Activated T-helper 2 cell treated with anti-CD3 and anti-CD28 coated beads, Interferon-gamma antibody, Interleukin-2, Interleukin-4, amounts not matched to agents 10 μg/mL and 5 μg/mL and 100 μg/mL, durations not matched to agents 14 hours and 24 hours and 36 hours (primary cell): ENCODE measurements at regions not wholly inside any gene's neighbourhood (a gene's known extent, or its start where the extent isn't known, plus 50 kb on each side); places are given as distances from the start of the nearest gene placed in this dataset.
"Not testable (repeated sequence)": the region's sequence is repeated elsewhere in the genome, so short reads cannot be mapped to it uniquely, and the experiment has no call there.

ENCODE experiments used
- DNase-seq: peaks from one replicate; pipeline ENCODE4 v3.0.0; 2021; ENCODE audit warnings: low spot score
- H3K27ac Mint-ChIP-seq: one replicate; pipeline ENCODE4 v1.8.0; 2021; ENCODE audit warnings: mixed read lengths
- H3K27me3 Mint-ChIP-seq: one replicate; pipeline ENCODE4 v1.8.0; 2021; ENCODE audit warnings: low read depth, mixed read lengths
- H3K36me3 Mint-ChIP-seq: one replicate; pipeline ENCODE4 v1.8.0; 2021; ENCODE audit warnings: low read depth, mixed read lengths
- H3K4me1 Mint-ChIP-seq: one replicate; pipeline ENCODE4 v1.8.0; 2021; ENCODE audit warnings: low read depth, mixed read lengths
- H3K4me3 Mint-ChIP-seq: one replicate; pipeline ENCODE4 v1.8.0; 2021; ENCODE audit warnings: low read depth, mild to moderate bottlenecking, moderate library complexity, mixed read lengths
- H3K9me3 Mint-ChIP-seq: one replicate; pipeline ENCODE4 v1.8.0; 2021; ENCODE audit warnings: mixed read lengths
- intact Hi-C: fragments of 100-400 bp; cut with micrococcal nuclease; formaldehyde crosslinking; loops from one replicate; pipeline ENCODE4 v1.15.1; 2023

DNA sequence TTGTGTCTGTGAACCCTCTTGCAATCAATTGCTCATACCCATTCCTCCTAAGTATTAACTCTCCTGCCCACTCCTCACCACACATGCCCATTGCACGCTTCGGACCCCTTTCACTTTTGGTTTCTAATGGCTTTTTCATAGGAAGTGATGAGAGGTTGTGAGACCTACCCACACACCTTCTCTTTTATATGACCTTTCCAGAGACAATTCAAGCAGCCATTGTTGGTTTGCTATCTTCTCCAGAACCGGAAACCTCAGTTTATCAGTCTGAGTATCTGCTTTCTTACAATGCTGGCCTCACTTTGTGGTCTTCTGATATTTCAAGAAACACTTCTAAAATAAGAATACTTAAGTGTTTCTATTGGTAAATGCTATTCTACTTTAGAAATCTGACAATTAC, 1550.8 kb upstream of the SLC10A2 start:
- intact Hi-C loops: no loop called here
- Mint-ChIP-seq H3K4me1 (no peaks in the 10 kb centered on the region), H3K27me3 (no peaks in the 10 kb centered on the region), H3K36me3 (no peaks in the 10 kb centered on the region), H3K4me3 (no peak overlapping the region), H3K27ac (no peak overlapping the region), H3K9me3 (peaks cover 5% of the 10 kb centered on the region)
- DNase-seq: no peak

DNA sequence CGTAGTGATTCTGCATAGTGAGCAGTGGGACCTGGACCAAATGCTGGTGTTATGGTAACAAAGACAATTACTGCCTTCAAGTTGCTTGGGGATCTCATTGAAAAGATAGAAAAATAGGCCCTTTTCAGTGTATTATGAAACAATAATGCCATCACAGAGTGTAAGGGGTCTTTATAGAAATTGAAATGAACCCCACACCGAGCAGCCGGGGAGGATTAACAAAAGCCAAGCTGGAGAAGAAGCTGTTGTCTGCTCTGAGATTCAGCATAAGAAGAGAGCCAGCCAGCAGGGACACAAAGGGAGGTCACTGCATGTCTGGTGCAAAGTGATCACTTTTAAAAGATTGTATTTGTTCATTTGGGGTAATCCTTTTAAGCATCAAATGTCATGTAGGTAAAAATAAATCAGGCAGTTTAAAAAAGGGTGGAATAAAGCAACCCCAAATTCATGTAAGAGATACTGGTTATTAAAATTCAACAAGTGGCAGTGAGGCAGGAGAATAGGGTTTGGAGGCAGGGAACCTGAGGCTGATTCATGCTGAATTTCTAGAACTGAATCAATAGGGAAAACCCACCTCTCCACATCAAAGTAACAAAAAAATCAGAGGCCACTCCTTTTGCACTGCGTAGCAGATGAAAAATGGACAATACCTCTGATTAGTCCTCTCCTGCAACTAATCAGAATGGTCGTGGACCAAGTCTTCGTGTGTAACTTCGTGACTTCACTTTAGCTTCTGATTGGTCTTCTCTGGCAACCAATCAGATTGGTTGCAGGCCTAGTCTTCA, 1548.3 kb upstream of the SLC10A2 start:
- Mint-ChIP-seq H3K36me3 (no peaks in the 10 kb centered on the region), H3K9me3 (peaks cover 5% of the 10 kb centered on the region), H3K27me3 (no peaks in the 10 kb centered on the region), H3K27ac (no peak overlapping the region), H3K4me3 (no peak overlapping the region), H3K4me1 (no peaks in the 10 kb centered on the region)
- intact Hi-C loops: no loop called here
- DNase-seq: no peak

DNA sequence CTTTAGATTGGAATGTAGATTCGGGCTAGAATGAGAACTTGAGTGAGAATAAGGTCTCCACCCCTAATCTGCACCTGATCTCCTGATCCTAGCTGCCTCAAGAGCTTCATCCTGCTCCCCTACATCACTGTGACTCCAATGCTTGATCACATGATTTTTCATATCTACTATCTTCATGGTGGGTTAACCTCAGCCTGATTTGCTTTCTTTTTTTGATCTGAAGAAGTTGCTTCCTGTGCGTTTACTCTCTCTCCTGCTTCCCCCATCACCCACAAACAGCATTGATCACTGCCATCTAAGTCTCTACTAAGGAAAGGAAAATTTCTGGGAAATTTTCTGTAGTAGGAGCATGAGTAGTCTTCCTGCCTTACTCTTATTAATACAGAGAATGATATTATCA, 1542.1 kb upstream of the SLC10A2 start:
- Mint-ChIP-seq H3K27ac (no peak overlapping the region), H3K9me3 (no peaks in the 10 kb centered on the region), H3K36me3 (no peaks in the 10 kb centered on the region), H3K4me3 (no peak overlapping the region), H3K27me3 (no peaks in the 10 kb centered on the region), H3K4me1 (peaks cover 4% of the 10 kb centered on the region)
- DNase-seq: no peak
- intact Hi-C loops: no loop called here

DNA sequence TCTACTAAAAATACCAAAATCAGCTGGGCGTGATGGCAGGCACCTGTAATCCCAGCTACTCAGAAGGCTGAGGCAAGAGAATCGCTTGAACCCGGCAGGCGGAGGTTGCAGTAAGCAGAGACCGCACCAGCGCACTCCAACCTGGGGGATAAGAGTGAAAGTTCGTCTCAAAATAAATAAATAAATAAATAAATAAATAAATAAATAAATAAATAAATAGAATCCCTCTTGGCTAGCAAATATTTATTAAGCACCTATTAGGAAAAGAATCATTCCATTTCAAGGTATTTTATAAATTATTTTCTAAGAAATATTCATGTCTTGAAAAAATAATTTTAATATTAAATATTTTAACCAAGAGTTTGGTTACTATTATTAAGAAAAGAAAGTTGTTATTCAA, 1539.2 kb upstream of the SLC10A2 start:
- H3K27ac Mint-ChIP-seq, H3K4me1 Mint-ChIP-seq, intact Hi-C loops, H3K9me3 Mint-ChIP-seq, H3K36me3 Mint-ChIP-seq, DNase-seq, H3K4me3 Mint-ChIP-seq, H3K27me3 Mint-ChIP-seq: not testable (repeated sequence)

DNA sequence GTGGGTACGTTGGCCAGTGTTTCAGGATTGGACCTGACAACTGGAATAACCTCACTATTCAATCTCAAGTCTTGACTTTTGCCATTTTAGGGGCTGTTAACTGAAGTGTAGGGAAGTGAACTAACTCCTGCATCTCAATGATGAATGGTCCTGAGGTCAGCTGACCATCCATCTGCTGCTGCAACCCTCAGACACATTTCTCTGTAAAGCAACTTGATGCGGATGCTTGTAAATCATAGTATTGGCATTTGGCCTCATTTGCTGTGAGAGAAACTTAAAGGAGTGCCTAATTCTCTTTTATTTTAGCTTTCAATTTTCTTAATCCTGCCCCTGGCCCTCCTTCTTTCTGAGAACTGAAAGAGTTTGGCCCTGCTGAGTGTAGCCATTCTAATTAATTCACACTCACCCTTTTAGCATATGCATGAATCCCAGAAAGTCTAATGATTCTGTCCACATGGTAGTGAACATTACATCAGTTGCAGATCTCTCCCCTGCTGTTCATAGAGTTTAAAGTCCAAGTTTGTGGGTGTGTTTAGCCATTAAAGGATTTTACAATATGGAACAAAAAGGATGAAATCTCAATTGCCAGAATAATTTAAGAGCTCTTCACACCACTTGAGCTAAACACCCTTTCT, 1531.4 kb upstream of the SLC10A2 start:
- no peaks in the 10 kb centered on the region for H3K36me3 Mint-ChIP-seq

DNA sequence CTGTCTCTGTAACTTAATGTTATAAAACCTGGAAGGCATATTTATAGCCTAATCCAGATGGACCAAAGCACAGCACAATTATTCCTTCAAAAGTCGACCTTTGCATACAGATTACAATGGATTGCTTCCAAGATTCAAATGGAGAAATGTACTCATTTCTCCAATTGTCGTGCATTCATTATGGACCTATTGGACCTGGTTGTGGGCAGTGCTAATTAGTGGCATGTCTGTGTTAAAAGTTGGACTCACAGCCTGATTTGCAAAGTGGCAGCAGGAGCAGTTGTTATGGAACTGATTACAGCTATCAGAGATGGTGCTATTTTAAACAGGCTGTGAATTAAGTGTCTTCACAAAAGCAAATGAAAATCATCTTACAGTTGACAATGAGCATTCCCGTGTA, 1529.3 kb upstream of the SLC10A2 start:
- intact Hi-C loops: no loop called here
- H3K36me3 Mint-ChIP-seq: no peaks in the 10 kb centered on the region
- no peaks in the 10 kb centered on the region for H3K4me1 Mint-ChIP-seq
- no peak for DNase-seq
- no peaks in the 10 kb centered on the region for H3K9me3 Mint-ChIP-seq
- no peaks in the 10 kb centered on the region for H3K27me3 Mint-ChIP-seq
- no peak overlapping the region for H3K27ac Mint-ChIP-seq
- no peak overlapping the region for H3K4me3 Mint-ChIP-seq

More for the DNA sequence above, 1531.4 kb upstream of the SLC10A2 start:
- Mint-ChIP-seq H3K4me1 (no peaks in the 10 kb centered on the region), H3K4me3 (no peak overlapping the region), H3K27ac (no peak overlapping the region), H3K27me3 (no peaks in the 10 kb centered on the region), H3K9me3 (no peaks in the 10 kb centered on the region)
- intact Hi-C loops: no loop called here
- DNase-seq: no peak

DNA sequence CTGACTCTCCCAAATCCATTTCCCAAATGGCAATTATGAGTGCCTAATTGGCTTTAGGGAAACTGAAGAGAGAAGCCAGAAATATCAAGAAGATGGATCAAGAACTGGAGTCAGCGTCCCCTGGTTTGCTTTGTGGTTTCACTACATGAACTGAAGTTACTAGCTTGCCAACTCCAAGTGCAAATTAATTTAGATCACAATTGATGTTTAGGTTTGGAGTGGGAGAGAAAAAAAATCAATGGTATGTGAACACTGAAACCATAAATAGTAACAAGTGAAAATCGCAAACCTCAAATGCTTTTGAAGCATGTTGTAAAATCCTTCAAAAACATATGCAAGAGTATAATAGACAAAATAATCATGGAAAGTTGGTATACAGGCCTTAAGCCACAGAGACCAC, 1528.6 kb upstream of the SLC10A2 start:
- no peak for DNase-seq
- no peaks in the 10 kb centered on the region for H3K4me1 Mint-ChIP-seq
- H3K36me3 Mint-ChIP-seq: no peaks in the 10 kb centered on the region
- H3K27ac Mint-ChIP-seq: no peak overlapping the region
- intact Hi-C loops: no loop called here
- no peak overlapping the region for H3K4me3 Mint-ChIP-seq
- no peaks in the 10 kb centered on the region for H3K27me3 Mint-ChIP-seq
- no peaks in the 10 kb centered on the region for H3K9me3 Mint-ChIP-seq

DNA sequence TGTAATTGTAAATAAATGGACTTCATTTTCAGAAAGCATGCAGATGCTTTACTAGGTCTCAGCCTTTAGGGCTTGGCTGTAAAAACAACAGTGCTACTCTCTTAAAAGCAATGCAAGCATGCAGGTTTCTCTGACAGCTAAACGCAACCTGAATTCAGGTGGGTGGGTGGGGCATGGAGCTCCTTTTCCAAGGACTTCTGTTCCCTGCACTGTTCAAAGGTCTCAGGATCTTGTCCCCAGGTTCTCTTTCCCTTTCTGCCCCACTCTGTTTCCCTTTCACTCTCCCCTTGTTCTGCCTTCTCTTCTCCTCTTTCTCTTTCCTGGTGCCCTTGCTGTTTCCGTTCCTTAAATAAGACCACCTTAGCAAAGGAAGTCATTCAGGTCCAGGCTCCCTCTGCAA, 1527.5 kb upstream of the SLC10A2 start:
- Mint-ChIP-seq H3K4me1 (no peaks in the 10 kb centered on the region), H3K4me3 (no peak overlapping the region), H3K9me3 (no peaks in the 10 kb centered on the region), H3K27ac (no peak overlapping the region), H3K27me3 (no peaks in the 10 kb centered on the region), H3K36me3 (no peaks in the 10 kb centered on the region)
- no peak for DNase-seq
- intact Hi-C loops: no loop called here

DNA sequence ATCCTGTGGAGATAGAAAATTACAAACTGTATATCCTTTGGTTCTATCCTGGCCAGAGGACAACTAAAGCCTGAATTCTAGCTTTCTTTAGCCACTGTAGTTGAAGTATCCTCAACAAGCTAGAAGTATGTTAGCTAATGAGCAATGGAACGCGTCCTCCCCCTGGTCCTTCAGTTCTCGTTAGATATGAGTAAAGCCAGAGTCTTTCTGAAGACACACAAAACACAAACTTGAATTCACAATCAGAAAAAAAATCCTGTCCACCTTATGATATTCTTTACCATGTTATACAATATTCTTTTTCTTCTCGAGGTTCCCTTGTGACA, 1527.0 kb upstream of the SLC10A2 start:
- Mint-ChIP-seq H3K4me1 (no peaks in the 10 kb centered on the region), H3K4me3 (no peak overlapping the region), H3K9me3 (no peaks in the 10 kb centered on the region), H3K36me3 (no peaks in the 10 kb centered on the region), H3K27me3 (no peaks in the 10 kb centered on the region), H3K27ac (no peak overlapping the region)
- intact Hi-C loops: no loop called here
- DNase-seq: no peak

DNA sequence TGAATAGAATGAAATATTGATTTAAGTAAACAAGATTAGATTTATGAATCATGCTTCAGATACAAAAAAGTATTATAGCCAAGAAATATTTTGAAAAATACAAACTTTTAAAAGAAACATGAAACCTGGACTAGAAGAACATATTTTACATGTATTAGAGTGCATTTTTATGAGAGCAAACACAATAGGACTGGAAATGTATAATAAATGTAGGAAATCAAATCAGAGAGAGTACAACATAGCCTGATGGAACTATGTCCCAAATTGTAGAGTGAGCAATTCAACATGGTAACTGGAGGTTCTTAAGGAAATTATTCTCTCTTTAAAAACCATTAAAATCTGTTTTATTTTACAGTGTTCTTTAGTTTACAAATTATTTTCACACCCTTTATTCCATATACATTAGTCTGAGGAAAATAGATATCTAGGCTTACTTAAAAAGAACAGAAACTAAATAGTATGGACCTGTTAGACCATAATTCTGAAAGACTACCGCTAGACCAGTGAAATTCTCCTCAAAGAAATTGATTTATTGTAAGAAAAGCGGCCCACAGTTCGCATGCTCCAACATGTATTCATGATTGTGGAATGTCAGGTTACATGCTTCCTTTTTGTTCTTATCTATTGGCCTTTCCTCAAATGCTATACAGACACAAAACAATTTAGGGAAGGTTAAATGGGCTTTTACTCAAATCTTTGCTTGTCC, 1526.5 kb upstream of the SLC10A2 start:
- no peaks in the 10 kb centered on the region for H3K27me3 Mint-ChIP-seq
- H3K9me3 Mint-ChIP-seq: no peaks in the 10 kb centered on the region
- intact Hi-C loops: no loop called here
- no peak for DNase-seq
- H3K36me3 Mint-ChIP-seq: no peaks in the 10 kb centered on the region
- no peak overlapping the region for H3K4me3 Mint-ChIP-seq
- no peak overlapping the region for H3K27ac Mint-ChIP-seq
- H3K4me1 Mint-ChIP-seq: no peaks in the 10 kb centered on the region

DNA sequence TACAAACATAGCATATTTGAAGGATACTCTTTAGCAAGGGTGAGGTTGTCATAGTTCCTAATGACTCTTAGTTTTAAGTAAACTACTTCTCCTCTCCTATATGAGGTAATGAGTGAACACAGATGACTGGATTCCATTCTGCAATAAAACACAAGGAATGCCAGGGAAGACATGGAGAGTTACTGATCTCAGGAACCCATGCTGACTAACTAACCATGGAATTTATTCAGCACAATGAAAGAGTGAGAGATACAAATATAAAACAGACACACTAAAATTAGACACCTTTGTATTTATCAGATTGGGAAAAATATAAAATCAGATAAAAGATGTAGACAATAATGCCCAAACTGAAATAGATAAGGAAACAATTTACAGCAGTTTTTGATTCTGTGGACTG, 1525.9 kb upstream of the SLC10A2 start:
- no peak overlapping the region for H3K4me3 Mint-ChIP-seq
- intact Hi-C loops: no loop called here
- no peaks in the 10 kb centered on the region for H3K27me3 Mint-ChIP-seq

DNA sequence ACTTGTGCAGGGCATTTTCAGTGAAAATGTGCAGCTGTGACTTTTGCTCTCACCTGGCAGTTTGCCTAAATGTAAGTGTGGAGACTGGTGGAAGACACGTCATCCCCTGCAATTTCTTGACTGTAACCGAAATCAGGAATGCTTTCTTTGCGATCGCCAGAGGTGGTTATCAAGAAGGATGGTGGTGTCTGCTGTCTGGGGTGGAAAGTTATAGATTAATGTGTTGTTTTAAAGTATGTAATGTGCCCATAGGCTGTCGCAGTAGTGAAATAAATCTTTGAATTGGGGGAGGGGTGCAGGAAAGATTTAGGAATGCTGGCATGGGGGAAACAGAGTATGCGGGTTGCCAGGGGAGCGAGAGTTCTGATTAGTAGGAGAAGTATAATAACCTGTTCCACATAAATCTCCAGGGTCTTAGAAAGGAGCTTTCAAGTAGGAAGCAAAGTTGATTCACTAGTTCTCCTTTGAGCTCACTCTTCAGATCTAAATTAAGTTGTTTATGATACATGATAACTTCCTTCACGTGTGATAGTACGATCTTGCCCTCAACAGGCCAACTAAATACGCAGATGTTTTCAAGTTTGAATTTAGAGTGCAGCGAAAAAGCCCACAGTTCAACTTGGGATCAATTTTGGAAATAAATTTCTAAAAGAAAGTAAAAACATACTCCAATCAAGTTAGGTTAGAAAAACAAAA, 1520.0 kb upstream of the SLC10A2 start:
- H3K36me3 Mint-ChIP-seq: no peaks in the 10 kb centered on the region
- intact Hi-C loops: no loop called here
- no peaks in the 10 kb centered on the region for H3K9me3 Mint-ChIP-seq
- DNase-seq: no peak
- H3K27me3 Mint-ChIP-seq: no peaks in the 10 kb centered on the region
- H3K27ac Mint-ChIP-seq: no peak overlapping the region
- H3K4me1 Mint-ChIP-seq: no peaks in the 10 kb centered on the region
- H3K4me3 Mint-ChIP-seq: no peak overlapping the region

More for the DNA sequence above, 1525.9 kb upstream of the SLC10A2 start:
- Mint-ChIP-seq H3K4me1 (no peaks in the 10 kb centered on the region), H3K36me3 (no peaks in the 10 kb centered on the region), H3K27ac (no peak overlapping the region), H3K9me3 (no peaks in the 10 kb centered on the region)
- no peak for DNase-seq

DNA sequence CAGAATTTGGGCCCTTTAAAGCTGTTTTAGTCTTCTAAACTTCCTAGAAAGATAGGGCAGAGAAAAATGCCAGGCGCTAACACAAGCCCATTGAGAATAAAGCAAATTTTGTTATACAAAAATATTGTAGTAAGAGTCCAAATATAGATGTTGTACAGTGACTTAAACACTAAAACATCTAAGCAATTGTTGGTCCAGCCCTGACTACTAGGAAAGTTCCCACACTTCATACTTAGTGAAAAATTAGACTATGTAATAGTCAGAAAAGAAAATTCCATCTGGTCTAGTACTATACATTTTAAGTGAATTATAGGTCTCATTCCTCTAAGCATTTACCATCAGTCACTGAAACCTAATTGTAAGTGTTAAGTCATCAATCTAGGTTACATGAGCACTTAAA, 1518.3 kb upstream of the SLC10A2 start:
- DNase-seq: no peak
- no peaks in the 10 kb centered on the region for H3K9me3 Mint-ChIP-seq
- no peaks in the 10 kb centered on the region for H3K4me1 Mint-ChIP-seq
- no peaks in the 10 kb centered on the region for H3K36me3 Mint-ChIP-seq
- no peaks in the 10 kb centered on the region for H3K27me3 Mint-ChIP-seq
- H3K4me3 Mint-ChIP-seq: no peak overlapping the region
- intact Hi-C loops: no loop called here
- no peak overlapping the region for H3K27ac Mint-ChIP-seq
